ENCODE measurements at regions not wholly inside any gene's neighbourhood (a gene's known extent, or its start where the extent isn't known, plus 50 kb on each side); places are given as distances from the start of the nearest gene placed in this dataset.
"Not testable (repeated sequence)": the region's sequence is repeated elsewhere in the genome, so short reads cannot be mapped to it uniquely, and the experiment has no call there.

DNA sequence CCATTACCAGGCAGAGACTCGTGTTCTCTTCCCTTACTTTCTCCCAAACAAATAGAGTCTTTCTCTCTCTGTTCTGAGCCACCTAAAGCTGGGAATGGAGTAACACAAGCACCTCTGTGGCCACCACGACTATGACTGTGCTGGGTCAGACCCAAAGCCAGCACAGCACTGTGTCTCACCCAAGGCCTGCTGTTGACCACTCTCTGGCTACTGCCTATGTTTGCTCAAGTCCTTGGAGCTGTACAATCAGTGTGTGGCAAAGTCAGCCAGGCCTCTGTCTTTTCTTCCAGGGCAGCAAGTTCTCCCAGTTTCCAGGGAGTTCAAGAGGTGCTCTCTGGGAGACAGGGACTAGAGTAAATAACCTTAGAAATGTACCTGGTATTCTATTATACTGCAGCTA is 239.4 kb downstream of the FAM47A start:
- no peak overlapping the region for H3K27ac Mint-ChIP-seq
- DNase-seq: no peak
- H3K36me3 Mint-ChIP-seq (ENCODE audit: low read depth): no peaks in the 10 kb centered on the region
- no peak overlapping the region for H3K4me3 Mint-ChIP-seq
- no peaks in the 10 kb centered on the region for H3K9me3 Mint-ChIP-seq
- no peaks in the 10 kb centered on the region for H3K4me1 Mint-ChIP-seq (ENCODE audit: low read depth)
- CTCF ChIA-PET: no interaction called here
- no peaks in the 10 kb centered on the region for H3K27me3 Mint-ChIP-seq (ENCODE audit: low read depth)
- intact Hi-C loops (cut with micrococcal nuclease): no loop called here

DNA sequence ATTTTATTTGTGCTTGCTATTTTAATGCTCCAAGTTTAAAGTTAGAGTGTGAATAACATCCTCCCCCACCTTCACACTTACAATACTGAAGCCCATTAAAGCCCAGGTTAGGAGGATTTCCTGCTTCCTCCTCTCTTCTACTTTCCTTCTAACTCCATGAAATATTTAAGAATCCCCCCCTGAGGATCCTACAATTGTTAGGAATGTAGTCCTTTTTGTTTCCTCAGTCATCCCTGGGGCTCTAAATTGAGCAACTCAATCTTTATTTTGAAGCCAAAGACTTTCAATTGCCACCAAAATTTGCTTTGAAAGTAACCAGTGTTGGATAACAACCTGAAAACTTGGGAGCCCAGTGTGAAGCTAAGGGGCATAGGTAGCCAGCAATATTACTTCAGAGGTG is 276.9 kb downstream of the FAM47A start:
- Mint-ChIP-seq H3K27ac (no peak overlapping the region), H3K9me3 (peaks cover 2% of the 10 kb centered on the region), H3K4me1 (ENCODE audit: low read depth) (no peaks in the 10 kb centered on the region), H3K27me3 (ENCODE audit: low read depth) (no peaks in the 10 kb centered on the region), H3K36me3 (ENCODE audit: low read depth) (no peaks in the 10 kb centered on the region), H3K4me3 (no peak overlapping the region)
- DNase-seq: no peak
- CTCF ChIA-PET: no interaction called here
- intact Hi-C loops (cut with micrococcal nuclease): no loop called here

DNA sequence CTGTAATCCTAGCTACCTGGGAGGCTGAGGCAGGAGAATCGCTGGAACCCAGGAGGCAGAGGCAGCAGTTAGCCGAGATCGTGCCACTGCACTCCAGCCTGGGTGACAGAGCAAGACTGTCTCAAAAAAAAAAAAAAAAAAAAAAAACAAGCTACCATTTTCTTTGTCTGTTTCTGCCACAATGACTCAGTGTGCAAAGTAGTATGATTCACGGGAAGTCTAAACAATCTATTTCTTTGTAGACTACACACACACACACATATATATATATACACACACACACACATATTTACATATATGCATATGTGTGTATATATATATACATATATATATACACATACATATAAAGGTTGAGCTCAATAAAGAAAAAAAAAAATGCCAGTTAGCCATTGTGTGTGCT is 280.0 kb downstream of the FAM47A start:
- intact Hi-C loops (cut with micrococcal nuclease); H3K4me3 Mint-ChIP-seq; H3K4me1 Mint-ChIP-seq (ENCODE audit: low read depth); H3K9me3 Mint-ChIP-seq; H3K36me3 Mint-ChIP-seq (ENCODE audit: low read depth); DNase-seq; CTCF ChIA-PET; H3K27me3 Mint-ChIP-seq (ENCODE audit: low read depth); H3K27ac Mint-ChIP-seq: not testable (repeated sequence)

DNA sequence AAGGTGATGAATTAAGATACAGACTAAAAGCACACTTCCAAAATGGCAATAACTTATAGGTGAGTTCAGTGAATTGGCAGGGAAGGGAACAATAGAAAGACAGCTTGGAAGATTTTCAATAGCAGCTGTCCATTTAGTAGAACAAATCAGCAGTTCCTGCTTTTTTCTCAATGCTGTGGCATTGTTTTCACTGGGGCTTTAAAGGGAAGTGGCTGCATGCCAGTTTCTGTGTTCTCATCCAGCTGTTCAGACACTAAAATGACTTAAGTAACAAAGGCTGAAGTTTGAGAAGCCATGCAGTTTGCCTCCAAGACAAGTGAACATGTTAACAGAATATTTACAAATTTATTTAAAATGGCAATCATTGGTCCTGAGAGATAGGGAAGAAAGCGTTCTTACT is 291.9 kb downstream of the FAM47A start:
- CTCF ChIA-PET: interaction anchor here (0.7 kb wide), 1 partner anchor 159 kb away, joined by 3 read pairs; no protein-coding TSS in a partner anchor
- DNase-seq: no peak
- H3K36me3 Mint-ChIP-seq (ENCODE audit: low read depth): no peaks in the 10 kb centered on the region
- no peak overlapping the region for H3K4me3 Mint-ChIP-seq
- intact Hi-C loops (cut with micrococcal nuclease): no loop called here
- no peak overlapping the region for H3K27ac Mint-ChIP-seq
- no peaks in the 10 kb centered on the region for H3K27me3 Mint-ChIP-seq (ENCODE audit: low read depth)
- H3K4me1 Mint-ChIP-seq (ENCODE audit: low read depth): no peaks in the 10 kb centered on the region
- peaks cover 3% of the 10 kb centered on the region for H3K9me3 Mint-ChIP-seq

DNA sequence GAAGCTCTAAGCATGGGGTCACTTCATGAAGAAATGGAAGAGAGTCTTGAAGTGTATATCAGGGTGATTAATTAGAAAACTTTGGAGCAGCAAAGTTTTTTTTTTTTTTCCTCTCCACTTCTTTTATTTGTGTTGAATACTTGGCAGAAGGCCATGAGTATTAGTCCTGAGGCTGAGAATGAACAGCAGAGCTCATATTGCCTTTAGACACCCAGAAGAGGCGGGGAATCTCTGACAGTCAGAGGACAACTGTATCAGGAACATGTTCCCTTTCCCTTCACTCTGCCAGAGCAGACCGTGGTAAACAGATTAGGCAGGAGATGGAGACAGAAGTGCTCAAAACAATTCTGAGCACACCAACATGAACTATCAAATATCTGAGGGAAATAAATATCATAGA is 300.9 kb downstream of the FAM47A start:
- no peak for DNase-seq
- no peaks in the 10 kb centered on the region for H3K4me1 Mint-ChIP-seq (ENCODE audit: low read depth)
- H3K9me3 Mint-ChIP-seq: peaks cover 8% of the 10 kb centered on the region
- H3K27ac Mint-ChIP-seq: no peak overlapping the region
- no peaks in the 10 kb centered on the region for H3K27me3 Mint-ChIP-seq (ENCODE audit: low read depth)
- no peak overlapping the region for H3K4me3 Mint-ChIP-seq
- intact Hi-C loops (cut with micrococcal nuclease): no loop called here
- H3K36me3 Mint-ChIP-seq (ENCODE audit: low read depth): no peaks in the 10 kb centered on the region
- CTCF ChIA-PET: interaction anchor here (0.6 kb wide), 1 partner anchor 8 kb away, joined by 3 read pairs; no protein-coding TSS in a partner anchor

DNA sequence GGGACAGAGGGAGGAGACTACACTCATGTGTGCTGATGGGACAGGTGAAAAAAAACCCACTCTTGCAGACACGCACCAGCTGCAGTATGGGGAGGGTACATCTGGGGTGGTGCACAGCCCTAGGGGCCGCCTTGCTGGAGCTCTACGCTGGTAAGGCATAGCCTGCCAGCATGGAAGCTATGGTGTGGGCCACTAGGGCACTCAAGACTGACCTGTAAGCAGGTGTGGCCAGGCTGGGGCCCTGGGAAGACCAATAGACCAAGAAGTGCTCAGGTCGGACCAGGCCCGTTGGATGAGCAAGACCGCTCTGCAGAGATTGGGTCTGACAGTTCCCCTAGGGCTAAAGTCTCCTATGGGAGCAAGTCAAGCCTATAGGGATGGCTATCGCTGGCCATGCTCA is 314.8 kb downstream of the FAM47A start:
- no peak overlapping the region for H3K27ac Mint-ChIP-seq
- DNase-seq: no peak
- no peaks in the 10 kb centered on the region for H3K4me1 Mint-ChIP-seq (ENCODE audit: low read depth)
- H3K9me3 Mint-ChIP-seq: no peaks in the 10 kb centered on the region
- no peaks in the 10 kb centered on the region for H3K27me3 Mint-ChIP-seq (ENCODE audit: low read depth)
- no peaks in the 10 kb centered on the region for H3K36me3 Mint-ChIP-seq (ENCODE audit: low read depth)
- CTCF ChIA-PET: no interaction called here
- no peak overlapping the region for H3K4me3 Mint-ChIP-seq
- intact Hi-C loops (cut with micrococcal nuclease): no loop called here

DNA sequence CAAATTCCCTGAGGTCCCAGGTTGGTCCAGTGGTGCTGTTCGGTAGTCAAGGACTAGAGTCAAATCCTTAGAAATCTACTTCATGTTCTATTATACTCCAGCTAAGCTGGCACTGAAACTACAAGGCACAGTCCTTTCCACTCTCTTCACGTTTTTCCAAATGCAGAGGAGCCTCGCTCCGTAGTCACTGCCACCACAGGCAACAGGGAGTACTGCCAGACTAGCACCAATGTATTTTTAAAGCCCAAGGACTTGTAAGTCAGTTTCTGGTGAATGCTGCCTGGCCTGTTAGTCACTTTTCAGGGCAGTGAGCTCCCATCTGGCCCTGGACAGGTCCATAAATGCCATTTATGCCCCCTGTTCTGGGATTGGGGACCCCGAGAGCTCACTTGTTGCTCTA is 323.5 kb downstream of the FAM47A start:
- CTCF ChIA-PET: no interaction called here
- Mint-ChIP-seq H3K27ac (no peak overlapping the region), H3K4me1 (ENCODE audit: low read depth) (no peaks in the 10 kb centered on the region), H3K9me3 (peaks cover 5% of the 10 kb centered on the region), H3K36me3 (ENCODE audit: low read depth) (no peaks in the 10 kb centered on the region), H3K4me3 (no peak overlapping the region), H3K27me3 (ENCODE audit: low read depth) (no peaks in the 10 kb centered on the region)
- no peak for DNase-seq
- intact Hi-C loops (cut with micrococcal nuclease): no loop called here

DNA sequence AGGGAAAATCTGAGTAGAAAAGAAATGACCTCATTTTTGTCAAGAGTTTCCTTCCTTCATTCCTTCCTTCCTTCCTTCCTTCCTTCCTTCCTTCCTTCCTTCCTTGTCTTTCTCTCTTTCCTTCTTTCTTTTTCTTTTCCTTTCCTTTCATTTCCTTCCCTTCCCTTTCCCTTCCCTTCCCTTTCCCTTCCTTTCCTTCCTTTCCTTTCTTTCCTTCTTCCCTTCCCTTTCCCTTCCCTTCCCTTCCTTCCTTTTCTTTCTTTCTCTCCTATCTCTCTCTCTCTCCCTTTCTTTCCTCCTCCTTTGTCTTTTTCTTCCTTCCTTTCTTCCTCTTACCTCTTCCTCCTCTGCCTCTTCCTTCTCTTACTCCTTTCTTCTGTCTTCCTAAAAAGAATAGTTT is 347.6 kb downstream of the FAM47A start:
- intact Hi-C loops (cut with micrococcal nuclease): no loop called here
- no peak for DNase-seq
- H3K4me1 Mint-ChIP-seq (ENCODE audit: low read depth): no peaks in the 10 kb centered on the region
- no peaks in the 10 kb centered on the region for H3K9me3 Mint-ChIP-seq
- H3K36me3 Mint-ChIP-seq (ENCODE audit: low read depth): no peaks in the 10 kb centered on the region
- H3K27me3 Mint-ChIP-seq (ENCODE audit: low read depth): no peaks in the 10 kb centered on the region
- H3K27ac Mint-ChIP-seq: no peak overlapping the region
- H3K4me3 Mint-ChIP-seq: no peak overlapping the region
- CTCF ChIA-PET: no interaction called here

DNA sequence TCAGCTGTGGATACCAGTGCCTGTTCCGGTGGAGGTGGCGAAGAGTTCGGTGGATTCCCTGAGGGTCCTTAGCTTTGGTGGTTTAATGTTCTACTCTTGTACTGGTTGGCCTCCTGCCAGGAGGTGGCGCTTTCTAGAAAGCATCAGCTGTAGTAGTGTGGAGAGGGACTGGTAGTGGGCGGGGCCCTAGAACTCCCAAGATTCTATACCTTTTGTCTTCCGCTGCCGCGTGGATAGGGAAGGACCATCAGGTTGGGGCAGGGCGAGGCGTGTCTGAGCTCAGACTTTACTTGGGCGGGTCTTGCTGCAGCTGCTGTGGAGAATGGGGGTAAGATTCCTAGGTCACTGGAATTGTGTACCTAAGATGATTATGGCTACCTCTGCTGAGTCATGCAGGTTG is 390.3 kb downstream of the FAM47A start:
- Mint-ChIP-seq H3K27ac (no peak overlapping the region), H3K4me1 (ENCODE audit: low read depth) (no peaks in the 10 kb centered on the region), H3K9me3 (peaks cover 13% of the 10 kb centered on the region), H3K4me3 (no peak overlapping the region), H3K27me3 (ENCODE audit: low read depth) (no peaks in the 10 kb centered on the region), H3K36me3 (ENCODE audit: low read depth) (no peaks in the 10 kb centered on the region)
- CTCF ChIA-PET: no interaction called here
- intact Hi-C loops (cut with micrococcal nuclease): no loop called here
- no peak for DNase-seq

DNA sequence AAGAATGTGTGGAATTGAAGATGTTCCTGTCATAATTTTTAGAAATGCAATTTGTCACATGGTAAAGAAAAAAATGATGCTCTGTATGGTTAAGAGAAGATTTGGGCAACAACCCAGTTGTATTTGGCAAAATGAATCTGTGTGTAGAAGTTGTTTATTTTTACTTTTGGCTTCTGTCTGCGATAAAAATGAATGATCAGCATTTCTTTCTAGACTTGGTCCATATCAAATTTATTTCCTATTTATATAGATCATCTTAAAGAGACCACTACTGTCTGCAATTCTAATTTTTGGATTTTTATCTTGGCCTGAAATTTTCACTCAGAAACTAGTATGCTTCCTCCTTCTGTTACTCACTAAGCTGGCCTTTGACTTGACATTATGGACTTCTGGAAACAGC is 396.9 kb downstream of the FAM47A start:
- Mint-ChIP-seq H3K27me3 (ENCODE audit: low read depth) (no peaks in the 10 kb centered on the region), H3K36me3 (ENCODE audit: low read depth) (no peaks in the 10 kb centered on the region), H3K4me1 (ENCODE audit: low read depth) (no peaks in the 10 kb centered on the region), H3K27ac (no peak overlapping the region), H3K4me3 (no peak overlapping the region), H3K9me3 (peaks cover 13% of the 10 kb centered on the region)
- intact Hi-C loops (cut with micrococcal nuclease): no loop called here
- CTCF ChIA-PET: no interaction called here
- DNase-seq: no peak

DNA sequence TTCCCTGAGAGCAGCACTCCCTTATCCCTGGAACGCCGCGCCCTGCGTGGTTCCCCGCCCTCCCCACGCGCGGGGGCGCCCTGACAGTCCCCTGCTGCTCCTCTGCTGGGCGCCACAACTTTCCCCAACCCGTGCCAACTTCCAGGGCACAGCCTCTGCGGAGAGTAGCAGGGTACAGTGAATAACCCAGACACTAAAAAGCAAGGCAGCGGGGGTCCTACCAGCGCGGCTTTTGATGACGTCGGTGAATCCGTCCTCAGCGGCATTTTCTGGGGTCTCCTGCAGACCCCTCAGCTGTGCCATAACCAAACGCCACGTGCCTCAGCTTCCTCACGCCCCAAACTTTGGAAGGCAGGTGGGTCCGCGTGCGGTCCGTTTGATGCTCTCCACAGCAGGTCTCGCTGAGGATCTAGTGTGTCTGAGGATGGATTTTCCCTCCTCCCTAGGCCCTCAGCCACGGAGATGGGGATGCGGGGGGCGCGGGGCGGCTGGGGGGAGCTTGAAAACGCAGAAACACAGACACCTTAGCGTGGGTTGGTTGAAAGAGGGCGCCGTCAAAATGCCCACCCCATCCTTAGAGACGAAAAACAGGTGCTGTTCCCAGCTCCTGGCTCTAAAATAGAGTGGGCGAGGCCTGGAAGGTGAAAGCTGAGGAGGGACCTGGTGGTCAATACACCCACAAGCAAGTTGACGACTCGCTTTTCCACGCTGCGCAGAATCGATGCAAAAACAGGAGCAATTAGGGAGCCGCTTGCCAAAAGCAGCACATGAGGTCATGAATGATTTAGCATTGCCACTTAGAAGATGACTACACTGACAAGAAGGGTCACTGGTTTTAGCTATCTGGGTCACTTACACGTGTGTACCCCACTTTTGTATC is 405.6 kb downstream of the FAM47A start:
- H3K9me3 Mint-ChIP-seq: no peaks in the 10 kb centered on the region
- H3K36me3 Mint-ChIP-seq (ENCODE audit: low read depth): no peaks in the 10 kb centered on the region
- intact Hi-C loops (cut with micrococcal nuclease): no loop called here
- CTCF ChIA-PET: no interaction called here
- no peak overlapping the region for H3K27ac Mint-ChIP-seq
- H3K4me3 Mint-ChIP-seq: no peak overlapping the region
- no peaks in the 10 kb centered on the region for H3K27me3 Mint-ChIP-seq (ENCODE audit: low read depth)
- no peak for DNase-seq
- no peaks in the 10 kb centered on the region for H3K4me1 Mint-ChIP-seq (ENCODE audit: low read depth)

DNA sequence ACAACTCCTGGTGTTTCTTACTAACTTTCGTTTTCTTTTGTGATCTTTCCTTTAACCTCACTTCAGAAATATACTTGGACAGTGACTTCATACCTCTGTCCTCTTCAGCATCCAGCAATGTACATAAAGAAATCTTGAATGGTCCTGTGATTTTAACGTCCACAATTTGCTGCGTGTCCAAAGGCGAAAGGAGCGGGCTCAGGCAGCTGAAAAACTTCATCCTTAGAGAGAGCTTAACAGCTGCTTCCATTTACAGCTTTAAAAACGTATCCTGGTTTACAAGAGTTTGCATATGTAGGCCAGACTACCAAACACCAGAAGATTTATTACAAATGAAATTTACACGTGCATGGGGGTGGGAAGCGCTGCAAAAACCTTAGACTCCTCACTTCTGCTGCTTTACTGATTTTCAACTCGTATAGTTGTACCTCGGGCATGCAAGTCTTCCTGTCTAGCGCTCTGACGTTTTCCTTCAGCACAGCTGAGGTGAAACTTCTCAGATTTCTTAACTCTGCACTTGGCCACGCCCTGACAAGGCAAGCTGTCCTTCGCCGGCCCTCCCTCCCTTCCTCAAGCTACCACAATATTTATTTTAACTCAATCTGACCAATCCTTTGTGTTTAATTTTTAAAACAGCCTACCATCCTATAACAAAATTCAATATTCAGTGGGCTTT is 406.4 kb downstream of the FAM47A start:
- Mint-ChIP-seq H3K9me3 (no peaks in the 10 kb centered on the region), H3K27me3 (ENCODE audit: low read depth) (no peaks in the 10 kb centered on the region), H3K36me3 (ENCODE audit: low read depth) (no peaks in the 10 kb centered on the region), H3K27ac (no peak overlapping the region), H3K4me1 (ENCODE audit: low read depth) (no peaks in the 10 kb centered on the region), H3K4me3 (no peak overlapping the region)
- DNase-seq: no peak
- intact Hi-C loops (cut with micrococcal nuclease): no loop called here
- CTCF ChIA-PET: no interaction called here

DNA sequence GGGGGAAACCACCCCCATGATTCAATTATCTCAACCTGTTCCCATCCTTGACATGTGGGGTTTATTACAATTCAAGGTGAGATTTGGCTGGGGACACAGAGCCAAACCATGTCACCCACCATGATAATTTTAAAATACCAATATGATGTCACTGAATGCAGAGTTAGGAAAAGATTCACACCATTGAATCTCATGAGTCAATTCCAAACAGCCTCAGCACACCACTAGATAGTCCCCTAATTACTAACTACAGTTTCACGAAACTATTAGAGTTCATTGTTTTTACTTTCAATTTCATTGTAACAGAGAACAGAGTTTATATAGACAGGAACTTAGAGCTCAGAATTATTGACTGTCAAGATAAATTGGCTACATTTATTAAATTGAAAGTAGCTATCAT is 410.2 kb downstream of the FAM47A start:
- H3K27me3 Mint-ChIP-seq (ENCODE audit: low read depth): no peaks in the 10 kb centered on the region
- no peak overlapping the region for H3K27ac Mint-ChIP-seq
- no peak overlapping the region for H3K4me3 Mint-ChIP-seq
- intact Hi-C loops (cut with micrococcal nuclease): no loop called here
- no peaks in the 10 kb centered on the region for H3K36me3 Mint-ChIP-seq (ENCODE audit: low read depth)
- no peaks in the 10 kb centered on the region for H3K9me3 Mint-ChIP-seq
- CTCF ChIA-PET: no interaction called here
- H3K4me1 Mint-ChIP-seq (ENCODE audit: low read depth): no peaks in the 10 kb centered on the region
- DNase-seq: no peak

Data from activated naive CD4-positive, alpha-beta T cell treated with anti-CD3 and anti-CD28 coated beads for 36 hours (primary cell).